Ecto neural progenitor cell (in vitro differentiated cells): ENCODE measurements at regions not wholly inside any gene's neighbourhood (a gene's known extent, or its start where the extent isn't known, plus 50 kb on each side); places are given as distances from the start of the nearest gene placed in this dataset.

ENCODE experiments used
- DNase-seq: peaks from one replicate; pipeline ENCODE4 v3.0.0-alpha.2; 2018; ENCODE audit warnings: low spot score

GRCh38 chr3:157718800-157719199, 215.6 kb upstream of the VEPH1 start:
- DNase-seq = no peak

GRCh38 chr3:157713101-157713500, 209.9 kb upstream of the VEPH1 start:
- DNase-seq = no peak

GRCh38 chr3:157705258-157705657, 202.0 kb upstream of the VEPH1 start:
- no peak for DNase-seq

- no peak for DNase-seq
Measured at GRCh38 chr3:157700405-157700804, 197.2 kb upstream of the VEPH1 start.

GRCh38 chr3:157695586-157695985, 192.4 kb upstream of the VEPH1 start:
- DNase-seq = no peak

- DNase-seq = no peak
Measured at GRCh38 chr3:157695103-157695502, 191.9 kb upstream of the VEPH1 start.

- DNase-seq = no peak
Measured at GRCh38 chr3:157693762-157694161, 190.5 kb upstream of the VEPH1 start.

- DNase-seq = no peak
Measured at GRCh38 chr3:157692468-157692867, 189.3 kb upstream of the VEPH1 start.

- DNase-seq = no peak
Measured at GRCh38 chr3:157683668-157684067, 180.5 kb upstream of the VEPH1 start.

GRCh38 chr3:157672061-157672460, 168.8 kb upstream of the VEPH1 start:
- no peak for DNase-seq

GRCh38 chr3:157671656-157672055, 168.4 kb upstream of the VEPH1 start:
- DNase-seq = no peak

GRCh38 chr3:157669416-157669815, 166.2 kb upstream of the VEPH1 start:
- no peak for DNase-seq

GRCh38 chr3:157667493-157667892, 164.3 kb upstream of the VEPH1 start:
- no peak for DNase-seq

- DNase-seq = no peak
Measured at GRCh38 chr3:157662171-157662570, 159.0 kb upstream of the VEPH1 start.

GRCh38 chr3:157660847-157661246, 157.6 kb upstream of the VEPH1 start:
- no peak for DNase-seq

- no peak for DNase-seq
Measured at GRCh38 chr3:157652366-157652765, 149.2 kb upstream of the VEPH1 start.

GRCh38 chr3:157650699-157651098, 147.5 kb upstream of the VEPH1 start:
- DNase-seq = no peak

- no peak for DNase-seq
Measured at GRCh38 chr3:157650172-157650571, 147.0 kb upstream of the VEPH1 start.

- DNase-seq = no peak
Measured at GRCh38 chr3:157649511-157649910, 146.3 kb upstream of the VEPH1 start.

- DNase-seq = no peak
Measured at GRCh38 chr3:157647820-157648219, 144.6 kb upstream of the VEPH1 start.

GRCh38 chr3:157639756-157640426, 136.7 kb upstream of the VEPH1 start:
- DNase-seq = no peak

GRCh38 chr3:157637866-157638265, 134.7 kb upstream of the VEPH1 start:
- DNase-seq = no peak

- no peak for DNase-seq
Measured at GRCh38 chr3:157633241-157633640, 130.0 kb upstream of the VEPH1 start.

GRCh38 chr3:157632075-157632474, 128.9 kb upstream of the VEPH1 start:
- DNase-seq = no peak

GRCh38 chr3:157631478-157631877, 128.3 kb upstream of the VEPH1 start:
- DNase-seq = no peak
